OCI-LY1 (cell line): ENCODE measurements at regions not wholly inside any gene's neighbourhood (a gene's known extent, or its start where the extent isn't known, plus 50 kb on each side); places are given as distances from the start of the nearest gene placed in this dataset.

Experiments
- H2AFZ ChIP-seq: fragments of 200-600 bp; sonication (generic), shearing (Covaris generic); 2 replicates; pipeline ENCODE4 v1.6.0; 2014; ENCODE audit warnings: antibody characterized with exemption, mild to moderate bottlenecking, low read length
- H3F3A ChIP-seq: fragments of 200-600 bp; sonication (generic), shearing (Covaris generic); 2 replicates; pipeline ENCODE4 v1.6.0; 2014; ENCODE audit warnings: mild to moderate bottlenecking, antibody characterized with exemption, low read length, moderate library complexity; ENCODE audit not compliant: insufficient read depth
- H3K27ac ChIP-seq: fragments of 200-600 bp; sonication (generic); 2 replicates; pipeline ENCODE4 v1.5.1; 2014; ENCODE audit warnings: low read length, mixed run types, mild to moderate bottlenecking, low read depth; ENCODE audit not compliant: poor library complexity, severe bottlenecking
- H3K27me3 ChIP-seq: fragments of 200-600 bp; sonication (generic); 2 replicates; pipeline ENCODE4 v1.6.0; 2014; ENCODE audit warnings: antibody characterized with exemption, mild to moderate bottlenecking, low read length, moderate library complexity; ENCODE audit not compliant: insufficient read depth
- H3K36me3 ChIP-seq: fragments of 200-600 bp; sonication (generic); 2 replicates; pipeline ENCODE4 v1.6.1; 2014; ENCODE audit warnings: mild to moderate bottlenecking, antibody characterized with exemption, low read length, moderate library complexity, mixed read lengths; ENCODE audit not compliant: insufficient read depth
- H3K4me1 ChIP-seq: fragments of 200-600 bp; sonication (generic); 2 replicates; pipeline ENCODE4 v1.5.1; 2014; ENCODE audit warnings: mild to moderate bottlenecking, low read length, moderate library complexity; ENCODE audit not compliant: insufficient read depth, severe bottlenecking
- H3K4me2 ChIP-seq: fragments of 200-600 bp; sonication (generic), shearing (Covaris generic); 2 replicates; pipeline ENCODE4 v1.6.1; 2014; ENCODE audit warnings: low read length
- H3K4me3 ChIP-seq: fragments of 200-600 bp; sonication (generic); 2 replicates; pipeline ENCODE4 v1.5.1; 2014; ENCODE audit warnings: low read length, low read depth, mild to moderate bottlenecking, mixed read lengths; ENCODE audit not compliant: poor library complexity, severe bottlenecking
- H3K79me2 ChIP-seq: fragments of 200-600 bp; shearing (Covaris generic); 2 replicates; pipeline ENCODE4 v1.6.1; 2016; ENCODE audit warnings: mixed run types, low read length, mixed read lengths; ENCODE audit not compliant: insufficient read depth
- H3K9ac ChIP-seq: fragments of 200-600 bp; sonication (generic), shearing (Covaris generic); 2 replicates; pipeline ENCODE4 v1.6.1; 2014; ENCODE audit warnings: mild to moderate bottlenecking, low read length, mixed read lengths
- H3K9me2 ChIP-seq: fragments of 200-600 bp; sonication (generic), shearing (Covaris generic); 2 replicates; pipeline ENCODE4 v1.6.1; 2014; ENCODE audit warnings: low read depth, mild to moderate bottlenecking, low read length, mixed read lengths
- H3K9me3 ChIP-seq: fragments of 200-600 bp; shearing (Covaris generic); 2 replicates; pipeline ENCODE4 v1.6.1; 2014; ENCODE audit warnings: low read length, mixed read lengths
- H4K20me1 ChIP-seq: fragments of 200-600 bp; sonication (generic), shearing (Covaris generic); 2 replicates; pipeline ENCODE4 v1.6.0; 2016; ENCODE audit warnings: mild to moderate bottlenecking, low read length; ENCODE audit not compliant: insufficient read depth
- CTCF ChIP-seq: fragments of 200-600 bp; sonication (generic), shearing (Covaris generic); IDR thresholded peaks from 2 replicates; pipeline ENCODE4 v1.5.1; 2017; ENCODE audit warnings: mild to moderate bottlenecking, antibody characterized with exemption, low read length, moderate library complexity, mixed read lengths
- EZH2 ChIP-seq: fragments of 200-600 bp; sonication (generic), shearing (Covaris generic); IDR thresholded peaks from 2 replicates; pipeline ENCODE4 v1.8.0; 2017; ENCODE audit warnings: borderline replicate concordance, mixed run types, mild to moderate bottlenecking, antibody characterized with exemption, low read length, moderate library complexity, mixed read lengths

GRCh38 chr12:41881891-41882805 lies 262.5 kb downstream of the GXYLT1 start:
- Histone ChIP-seq H3K9me3 (no peaks in the 10 kb centered on the region), H3K4me2 (no peak overlapping the region), H3K36me3 (no peaks in the 10 kb centered on the region), H3K27ac (no peak overlapping the region), H3K4me3 (no peak overlapping the region), H3K79me2 (no peaks in the 10 kb centered on the region), H3K27me3 (no peaks in the 10 kb centered on the region), H3K9ac (no peak overlapping the region), H3K9me2 (no peaks in the 10 kb centered on the region), H2AFZ (no peak overlapping the region), H3F3A (no peaks in the 10 kb centered on the region), H3K4me1 (no peaks in the 10 kb centered on the region), H4K20me1 (no peaks in the 10 kb centered on the region)
- no peak for TF ChIP-seq CTCF

- Histone ChIP-seq H3K79me2 (no peaks in the 10 kb centered on the region), H3K27ac (no peak overlapping the region), H3K9me2 (no peaks in the 10 kb centered on the region), H3F3A (no peaks in the 10 kb centered on the region), H3K9me3 (no peaks in the 10 kb centered on the region), H3K4me2 (no peak overlapping the region), H3K27me3 (no peaks in the 10 kb centered on the region), H3K4me1 (no peaks in the 10 kb centered on the region), H4K20me1 (no peaks in the 10 kb centered on the region), H3K4me3 (no peak overlapping the region), H3K36me3 (no peaks in the 10 kb centered on the region), H3K9ac (no peak overlapping the region), H2AFZ (no peak overlapping the region)
- TF ChIP-seq CTCF (no peak), EZH2 (no peak)
Measured at GRCh38 chr12:41869432-41869831, 275.2 kb downstream of the GXYLT1 start.

- Histone ChIP-seq H3K9me2 (no peaks in the 10 kb centered on the region), H3K4me2 (no peak overlapping the region), H3K79me2 (no peaks in the 10 kb centered on the region), H3K4me1 (no peaks in the 10 kb centered on the region), H2AFZ (no peak overlapping the region), H3K27me3 (no peaks in the 10 kb centered on the region), H3K4me3 (no peak overlapping the region), H3K36me3 (no peaks in the 10 kb centered on the region; the same call in 1 of the 2 replicates), H3F3A (no peaks in the 10 kb centered on the region), H3K27ac (no peak overlapping the region), H4K20me1 (no peaks in the 10 kb centered on the region), H3K9me3 (no peaks in the 10 kb centered on the region), H3K9ac (no peak overlapping the region)
- TF ChIP-seq CTCF (no peak), EZH2 (no peak)
Measured at GRCh38 chr12:41866878-41867430, 277.7 kb downstream of the GXYLT1 start.
